ENCODE measurements at regions not wholly inside any gene's neighbourhood (a gene's known extent, or its start where the extent isn't known, plus 50 kb on each side); places are given as distances from the start of the nearest gene placed in this dataset.
A peak's percentile ranks its signal among the peaks of the same experiment; 100 is the strongest.

- TF ChIP-seq CTCF (conservative IDR thresholded peaks at IDR 0.05; ENCODE audit: low read depth, low read length) (no peak), EZH2 (IDR thresholded peaks at IDR 0.05; ENCODE audit: borderline replicate concordance, low read depth, low read length, poor library complexity, severe bottlenecking) (no peak)
- Histone ChIP-seq H3K4me1 (ENCODE audit: insufficient read depth, low read length, poor library complexity, severe bottlenecking) (no peaks in the 10 kb centered on the region), H3K27me3 (replicated peaks; ENCODE audit: insufficient read depth, low read depth, low read length, poor library complexity) (peaks cover 4% of the 10 kb centered on the region), H3K4me3 (ENCODE audit: low read depth, low read length, poor library complexity, severe bottlenecking) (no peak overlapping the region), H3K27ac (ENCODE audit: low read depth, low read length, poor library complexity, severe bottlenecking) (no peak overlapping the region), H3K9me3 (ENCODE audit: low read depth, low read length, poor library complexity, severe bottlenecking) (no peaks in the 10 kb centered on the region), H3K36me3 (ENCODE audit: insufficient read depth, low read length, poor library complexity, severe bottlenecking) (no peaks in the 10 kb centered on the region)
- intact Hi-C loops (cut with micrococcal nuclease; ENCODE audit: unreplicated experiment) = loop anchor here (10.0 kb wide), 1 partner anchor 57 kb away; no protein-coding TSS in a partner anchor
- CTCF ChIA-PET = no interaction called here
- no TSS peak for BruUV-seq (replicated peaks)
- peak; percentile 62 for DNase-seq (ENCODE audit: low spot score)
- POLR2A ChIA-PET (ENCODE audit: low non-redundant PET) = no interaction called here
Measured at GRCh38 chr1:199907361-199907760, 120.1 kb upstream of the NR5A2 start.

- no peak overlapping the region for H3K4me3 ChIP-seq (ENCODE audit: low read depth, low read length, poor library complexity, severe bottlenecking)
- no peaks in the 10 kb centered on the region for H3K36me3 ChIP-seq (ENCODE audit: insufficient read depth, low read length, poor library complexity, severe bottlenecking)
- H3K27ac ChIP-seq (ENCODE audit: low read depth, low read length, poor library complexity, severe bottlenecking) = no peak overlapping the region
- H3K9me3 ChIP-seq (ENCODE audit: low read depth, low read length, poor library complexity, severe bottlenecking) = no peaks in the 10 kb centered on the region
- TF ChIP-seq CTCF (conservative IDR thresholded peaks at IDR 0.05; ENCODE audit: low read depth, low read length) = no peak
- no peak for TF ChIP-seq EZH2 (IDR thresholded peaks at IDR 0.05; ENCODE audit: borderline replicate concordance, low read depth, low read length, poor library complexity, severe bottlenecking)
- BruUV-seq (replicated peaks) = no TSS peak
- peaks cover 4% of the 10 kb centered on the region for H3K27me3 ChIP-seq (replicated peaks; ENCODE audit: insufficient read depth, low read depth, low read length, poor library complexity)
- no peaks in the 10 kb centered on the region for H3K4me1 ChIP-seq (ENCODE audit: insufficient read depth, low read length, poor library complexity, severe bottlenecking)
- POLR2A ChIA-PET (ENCODE audit: low non-redundant PET) = no interaction called here
- CTCF ChIA-PET = no interaction called here
- intact Hi-C loops (cut with micrococcal nuclease; ENCODE audit: unreplicated experiment) = loop anchor here (10.0 kb wide), 1 partner anchor 56 kb away; no protein-coding TSS in a partner anchor
- peak; percentile 10 for DNase-seq (ENCODE audit: low spot score)
Measured at GRCh38 chr1:199909137-199909536, 118.4 kb upstream of the NR5A2 start.

GRCh38 chr1:199913318-199913717 lies 114.2 kb upstream of the NR5A2 start:
- TF ChIP-seq EZH2 (IDR thresholded peaks at IDR 0.05; ENCODE audit: borderline replicate concordance, low read depth, low read length, poor library complexity, severe bottlenecking) = no peak
- ChIA-PET POLR2A (ENCODE audit: low non-redundant PET) (no interaction called here), CTCF (no interaction called here)
- no peak for DNase-seq (ENCODE audit: low spot score)
- H3K4me3 ChIP-seq (ENCODE audit: low read depth, low read length, poor library complexity, severe bottlenecking) = no peak overlapping the region
- H3K27me3 ChIP-seq (replicated peaks; ENCODE audit: insufficient read depth, low read depth, low read length, poor library complexity) = peaks cover 4% of the 10 kb centered on the region
- H3K36me3 ChIP-seq (ENCODE audit: insufficient read depth, low read length, poor library complexity, severe bottlenecking) = no peaks in the 10 kb centered on the region
- no peaks in the 10 kb centered on the region for H3K9me3 ChIP-seq (ENCODE audit: low read depth, low read length, poor library complexity, severe bottlenecking)
- no TSS peak for BruUV-seq (replicated peaks)
- no peak overlapping the region for H3K27ac ChIP-seq (ENCODE audit: low read depth, low read length, poor library complexity, severe bottlenecking)
- intact Hi-C loops (cut with micrococcal nuclease; ENCODE audit: unreplicated experiment) = no loop called here
- H3K4me1 ChIP-seq (ENCODE audit: insufficient read depth, low read length, poor library complexity, severe bottlenecking) = no peaks in the 10 kb centered on the region

- ChIA-PET POLR2A (ENCODE audit: low non-redundant PET) (no interaction called here), CTCF (no interaction called here)
- Histone ChIP-seq H3K4me3 (ENCODE audit: low read depth, low read length, poor library complexity, severe bottlenecking) (no peak overlapping the region), H3K27me3 (replicated peaks; ENCODE audit: insufficient read depth, low read depth, low read length, poor library complexity) (peaks cover 4% of the 10 kb centered on the region), H3K9me3 (ENCODE audit: low read depth, low read length, poor library complexity, severe bottlenecking) (no peaks in the 10 kb centered on the region), H3K36me3 (ENCODE audit: insufficient read depth, low read length, poor library complexity, severe bottlenecking) (no peaks in the 10 kb centered on the region), H3K4me1 (ENCODE audit: insufficient read depth, low read length, poor library complexity, severe bottlenecking) (no peaks in the 10 kb centered on the region), H3K27ac (ENCODE audit: low read depth, low read length, poor library complexity, severe bottlenecking) (no peak overlapping the region)
- intact Hi-C loops (cut with micrococcal nuclease; ENCODE audit: unreplicated experiment) = no loop called here
- no TSS peak for BruUV-seq (replicated peaks)
- TF ChIP-seq CTCF (conservative IDR thresholded peaks at IDR 0.05; ENCODE audit: low read depth, low read length) (no peak), EZH2 (IDR thresholded peaks at IDR 0.05; ENCODE audit: borderline replicate concordance, low read depth, low read length, poor library complexity, severe bottlenecking) (no peak)
- no peak for DNase-seq (ENCODE audit: low spot score)
Measured at GRCh38 chr1:199914546-199914945, 113.0 kb upstream of the NR5A2 start.

All from A673 (cell line).